ENCODE measurements at regions not wholly inside any gene's neighbourhood (a gene's known extent, or its start where the extent isn't known, plus 50 kb on each side); places are given as distances from the start of the nearest gene placed in this dataset.

DNA sequence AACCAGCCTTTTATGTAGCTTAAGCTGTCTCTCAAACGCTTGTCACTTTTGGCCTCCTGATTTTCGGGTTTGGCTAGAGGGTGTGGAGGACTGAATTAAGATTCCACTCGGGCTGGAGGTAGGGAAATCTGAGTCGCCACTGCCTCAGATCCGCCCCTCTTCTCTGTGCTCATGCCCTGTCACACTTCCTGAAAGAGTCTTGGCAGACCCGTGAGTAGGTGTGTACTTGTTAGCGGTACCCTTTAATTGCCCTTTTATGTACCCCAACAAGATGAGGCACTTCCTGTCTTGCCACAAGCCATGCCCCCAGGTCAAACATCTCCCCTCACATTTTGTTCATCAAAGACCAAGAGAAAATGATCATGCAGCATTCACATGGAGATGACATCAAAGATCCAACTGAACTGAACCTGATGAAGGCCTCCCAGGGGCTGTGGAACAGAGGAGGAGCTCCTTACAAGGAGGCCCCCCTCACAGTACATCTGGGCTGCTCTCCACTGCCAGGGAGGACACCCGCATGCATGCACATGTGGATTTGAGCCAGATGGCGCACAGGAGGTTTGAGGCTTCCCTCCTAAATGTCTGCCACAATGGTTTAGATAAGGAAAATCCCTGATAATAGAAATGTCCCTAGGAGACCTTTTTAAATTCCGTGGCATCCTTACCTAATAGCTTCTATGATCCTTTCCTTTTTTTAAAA, 86.5 kb upstream of the CDKN3 start:
- TF ChIP-seq CTCF (conservative IDR thresholded peaks at IDR 0.05 in 1 of 2, IDR thresholded peaks at IDR 0.05 in 1 of 2; ENCODE audit: low read depth in 1 of 2, low read length in 2 of 2): no peak
- TF ChIP-seq EZH2 (IDR thresholded peaks at IDR 0.05; ENCODE audit: low read length, missing control alignments): no peak
- no peak overlapping the region for H2AFZ ChIP-seq (ENCODE audit: low read length)
- no peaks in the 10 kb centered on the region for H3K79me2 ChIP-seq (ENCODE audit: control insufficient read depth, insufficient read depth, low read length)
- DNase-seq (ENCODE audit: low read depth in 2 of 2): no peak
- H3K27ac ChIP-seq (ENCODE audit: insufficient read depth, low read length): no peak overlapping the region
- H3K4me3 ChIP-seq (replicated peaks in 1 of 4; ENCODE audit: control extremely low read depth in 1 of 4, insufficient read depth in 1 of 4, low read depth in 3 of 4, low read length in 4 of 4): no peak overlapping the region
- no peak overlapping the region for H3K4me2 ChIP-seq (ENCODE audit: extremely low read depth, insufficient read depth, low read length)
- H3K9me3 ChIP-seq (ENCODE audit: control insufficient read depth, insufficient read depth, low read depth, low read length): no peaks in the 10 kb centered on the region
- no peaks in the 10 kb centered on the region for H3K4me1 ChIP-seq (ENCODE audit: control insufficient read depth, extremely low read depth, insufficient read depth, low read length)
- peaks cover 7% of the 10 kb centered on the region for H3K27me3 ChIP-seq (ENCODE audit: control insufficient read depth, insufficient read depth, low read length)
- H3K9ac ChIP-seq (ENCODE audit: insufficient read depth, low read length): no peak overlapping the region
- no peaks in the 10 kb centered on the region for H4K20me1 ChIP-seq (ENCODE audit: control insufficient read depth, extremely low read depth, insufficient read depth, low read length)
- no peaks in the 10 kb centered on the region for H3K36me3 ChIP-seq (ENCODE audit: control insufficient read depth, insufficient read depth, low read length)

- H3K4me3 ChIP-seq (replicated peaks in 1 of 4; ENCODE audit: control extremely low read depth in 1 of 4, insufficient read depth in 1 of 4, low read depth in 3 of 4, low read length in 4 of 4): no peak overlapping the region
- H3K9me3 ChIP-seq (ENCODE audit: control insufficient read depth, insufficient read depth, low read depth, low read length): no peaks in the 10 kb centered on the region
- peaks cover 7% of the 10 kb centered on the region for H3K27me3 ChIP-seq (ENCODE audit: control insufficient read depth, insufficient read depth, low read length)
- H3K79me2 ChIP-seq (ENCODE audit: control insufficient read depth, insufficient read depth, low read length): no peaks in the 10 kb centered on the region
- no peaks in the 10 kb centered on the region for H4K20me1 ChIP-seq (ENCODE audit: control insufficient read depth, extremely low read depth, insufficient read depth, low read length)
- H3K27ac ChIP-seq (ENCODE audit: insufficient read depth, low read length): no peak overlapping the region
- H3K9ac ChIP-seq (ENCODE audit: insufficient read depth, low read length): no peak overlapping the region
- no peak overlapping the region for H2AFZ ChIP-seq (ENCODE audit: low read length)
- no peak for TF ChIP-seq CTCF (conservative IDR thresholded peaks at IDR 0.05 in 1 of 2, IDR thresholded peaks at IDR 0.05 in 1 of 2; ENCODE audit: low read depth in 1 of 2, low read length in 2 of 2)
- no peak for TF ChIP-seq EZH2 (IDR thresholded peaks at IDR 0.05; ENCODE audit: low read length, missing control alignments)
- no peak overlapping the region for H3K4me2 ChIP-seq (ENCODE audit: extremely low read depth, insufficient read depth, low read length)
- no peaks in the 10 kb centered on the region for H3K36me3 ChIP-seq (ENCODE audit: control insufficient read depth, insufficient read depth, low read length)
- no peak for DNase-seq (ENCODE audit: low read depth in 2 of 2)
- no peaks in the 10 kb centered on the region for H3K4me1 ChIP-seq (ENCODE audit: control insufficient read depth, extremely low read depth, insufficient read depth, low read length)
These were observed 86.0 kb upstream of the CDKN3 start for GRCh38 chr14:54310851-54311228.

DNA sequence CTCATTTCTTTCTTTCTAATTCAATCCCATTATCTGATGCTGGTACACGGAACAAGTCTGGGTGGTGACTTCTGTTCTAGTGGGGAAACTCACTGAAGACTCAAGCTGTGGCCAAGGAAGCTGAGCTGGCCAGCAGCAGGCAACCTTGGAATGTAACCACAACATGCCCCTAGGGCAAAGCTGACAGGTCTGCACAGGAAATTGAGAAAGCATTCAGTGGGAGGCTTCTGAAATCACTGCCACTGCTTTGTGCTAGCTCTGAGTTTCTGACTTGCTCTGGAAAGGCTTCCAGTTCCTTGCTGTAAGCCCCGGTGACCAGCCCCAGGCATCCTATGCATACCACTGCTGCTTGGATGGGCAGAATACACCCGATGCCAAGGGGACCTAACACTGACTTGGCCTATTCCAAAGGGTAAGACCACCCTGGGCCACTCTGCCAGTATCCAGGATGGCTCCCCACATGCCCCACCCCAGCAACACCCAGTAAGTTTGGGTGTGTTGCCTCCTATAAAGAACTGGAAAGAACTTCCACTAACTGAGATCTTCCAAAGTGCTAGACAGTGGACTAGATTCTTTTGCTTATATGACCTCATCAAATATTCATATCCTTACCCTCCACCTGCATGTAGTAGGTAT, 84.5 kb upstream of the CDKN3 start:
- Histone ChIP-seq H3K4me2 (ENCODE audit: extremely low read depth, insufficient read depth, low read length) (peak overlapping the region; percentile 58), H3K27ac (ENCODE audit: insufficient read depth, low read length) (no peak overlapping the region), H3K79me2 (ENCODE audit: control insufficient read depth, insufficient read depth, low read length) (no peaks in the 10 kb centered on the region), H3K4me3 (replicated peaks in 1 of 4; ENCODE audit: control extremely low read depth in 1 of 4, insufficient read depth in 1 of 4, low read depth in 3 of 4, low read length in 4 of 4) (no peak overlapping the region), H3K36me3 (ENCODE audit: control insufficient read depth, insufficient read depth, low read length) (no peaks in the 10 kb centered on the region), H3K4me1 (ENCODE audit: control insufficient read depth, extremely low read depth, insufficient read depth, low read length) (no peaks in the 10 kb centered on the region), H3K9ac (ENCODE audit: insufficient read depth, low read length) (no peak overlapping the region), H2AFZ (ENCODE audit: low read length) (no peak overlapping the region), H3K9me3 (ENCODE audit: control insufficient read depth, insufficient read depth, low read depth, low read length) (no peaks in the 10 kb centered on the region), H3K27me3 (ENCODE audit: control insufficient read depth, insufficient read depth, low read length) (peaks cover 2% of the 10 kb centered on the region), H4K20me1 (ENCODE audit: control insufficient read depth, extremely low read depth, insufficient read depth, low read length) (no peaks in the 10 kb centered on the region)
- TF ChIP-seq EZH2 (IDR thresholded peaks at IDR 0.05; ENCODE audit: low read length, missing control alignments) (no peak), CTCF (conservative IDR thresholded peaks at IDR 0.05 in 1 of 2, IDR thresholded peaks at IDR 0.05 in 1 of 2; ENCODE audit: low read depth in 1 of 2, low read length in 2 of 2) (no peak)
- DNase-seq (ENCODE audit: low read depth in 2 of 2): peak; percentile 82 to 96
